HG02571 (cell line): ENCODE measurements at regions not wholly inside any gene's neighbourhood (a gene's known extent, or its start where the extent isn't known, plus 50 kb on each side); places are given as distances from the start of the nearest gene placed in this dataset.
"Not testable (repeated sequence)": the region's sequence is repeated elsewhere in the genome, so short reads cannot be mapped to it uniquely, and the experiment has no call there.

Experiments
- ATAC-seq: cut with Tn5 transposase; IDR thresholded peaks from one replicate; pipeline ENCODE4 v1.9.1; 2021; ENCODE audit warnings: mild to moderate bottlenecking, moderate library complexity; ENCODE audit not compliant: unreplicated experiment

GRCh38 chr10:56298941-56299340 lies 62.1 kb downstream of the ZWINT start:
- no peak for ATAC-seq

- ATAC-seq, result no peak
Observed at GRCh38 chr10:56296618-56297017, 64.4 kb downstream of the ZWINT start.

GRCh38 chr10:56288403-56288802 lies 72.7 kb downstream of the ZWINT start:
- ATAC-seq, result no peak

- ATAC-seq, result no peak
Observed at GRCh38 chr10:56286096-56286495, 75.0 kb downstream of the ZWINT start.

GRCh38 chr10:56279270-56279669 lies 81.8 kb downstream of the ZWINT start:
- no peak for ATAC-seq

- ATAC-seq, result no peak
Observed at GRCh38 chr10:56269181-56269580, 91.9 kb downstream of the ZWINT start.

- ATAC-seq, result no peak
Observed at GRCh38 chr10:56266120-56266519, 94.9 kb downstream of the ZWINT start.

GRCh38 chr10:56258991-56259390 lies 102.1 kb downstream of the ZWINT start:
- no peak for ATAC-seq

- no peak for ATAC-seq
Observed at GRCh38 chr10:56258378-56258777, 102.7 kb downstream of the ZWINT start.

- no peak for ATAC-seq
Observed at GRCh38 chr10:56255298-56255697, 105.8 kb downstream of the ZWINT start.

GRCh38 chr10:56240471-56240870 lies 120.6 kb downstream of the ZWINT start:
- no peak for ATAC-seq

- no peak for ATAC-seq
Observed at GRCh38 chr10:56231436-56231835, 129.6 kb downstream of the ZWINT start.

- ATAC-seq, result no peak
Observed at GRCh38 chr10:56222237-56222636, 138.8 kb downstream of the ZWINT start.

- ATAC-seq, result no peak
Observed at GRCh38 chr10:56212951-56213350, 148.1 kb downstream of the ZWINT start.

- no peak for ATAC-seq
Observed at GRCh38 chr10:56181607-56182006, 179.5 kb downstream of the ZWINT start.

GRCh38 chr10:56178210-56178609 lies 182.8 kb downstream of the ZWINT start:
- ATAC-seq, result no peak

- not testable (repeated sequence) for ATAC-seq
Observed at GRCh38 chr10:56155091-56155513, 206.0 kb downstream of the ZWINT start.

- no peak for ATAC-seq
Observed at GRCh38 chr10:56146806-56147205, 214.3 kb downstream of the ZWINT start.

- peak; percentile 83 for ATAC-seq
Observed at GRCh38 chr10:56142092-56142728, 218.8 kb downstream of the ZWINT start.

GRCh38 chr10:56139405-56139804 lies 221.7 kb downstream of the ZWINT start:
- ATAC-seq, result no peak

- no peak for ATAC-seq
Observed at GRCh38 chr10:56135828-56136227, 225.2 kb downstream of the ZWINT start.

- ATAC-seq, result no peak
Observed at GRCh38 chr10:56123247-56123646, 237.8 kb downstream of the ZWINT start.

- no peak for ATAC-seq
Observed at GRCh38 chr10:56116684-56117083, 244.4 kb downstream of the ZWINT start.
